ENCODE measurements at regions not wholly inside any gene's neighbourhood (a gene's known extent, or its start where the extent isn't known, plus 50 kb on each side); places are given as distances from the start of the nearest gene placed in this dataset.

- TF ChIP-seq, protein P1, sequence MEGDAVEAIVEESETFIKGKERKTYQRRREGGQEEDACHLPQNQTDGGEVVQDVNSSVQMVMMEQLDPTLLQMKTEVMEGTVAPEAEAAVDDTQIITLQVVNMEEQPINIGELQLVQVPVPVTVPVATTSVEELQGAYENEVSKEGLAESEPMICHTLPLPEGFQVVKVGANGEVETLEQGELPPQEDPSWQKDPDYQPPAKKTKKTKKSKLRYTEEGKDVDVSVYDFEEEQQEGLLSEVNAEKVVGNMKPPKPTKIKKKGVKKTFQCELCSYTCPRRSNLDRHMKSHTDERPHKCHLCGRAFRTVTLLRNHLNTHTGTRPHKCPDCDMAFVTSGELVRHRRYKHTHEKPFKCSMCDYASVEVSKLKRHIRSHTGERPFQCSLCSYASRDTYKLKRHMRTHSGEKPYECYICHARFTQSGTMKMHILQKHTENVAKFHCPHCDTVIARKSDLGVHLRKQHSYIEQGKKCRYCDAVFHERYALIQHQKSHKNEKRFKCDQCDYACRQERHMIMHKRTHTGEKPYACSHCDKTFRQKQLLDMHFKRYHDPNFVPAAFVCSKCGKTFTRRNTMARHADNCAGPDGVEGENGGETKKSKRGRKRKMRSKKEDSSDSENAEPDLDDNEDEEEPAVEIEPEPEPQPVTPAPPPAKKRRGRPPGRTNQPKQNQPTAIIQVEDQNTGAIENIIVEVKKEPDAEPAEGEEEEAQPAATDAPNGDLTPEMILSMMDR (IDR thresholded peaks at IDR 0.05): no peak
Measured at GRCh38 chr5:143492783-143493182, 89.3 kb upstream of the NR3C1 start.

DNA sequence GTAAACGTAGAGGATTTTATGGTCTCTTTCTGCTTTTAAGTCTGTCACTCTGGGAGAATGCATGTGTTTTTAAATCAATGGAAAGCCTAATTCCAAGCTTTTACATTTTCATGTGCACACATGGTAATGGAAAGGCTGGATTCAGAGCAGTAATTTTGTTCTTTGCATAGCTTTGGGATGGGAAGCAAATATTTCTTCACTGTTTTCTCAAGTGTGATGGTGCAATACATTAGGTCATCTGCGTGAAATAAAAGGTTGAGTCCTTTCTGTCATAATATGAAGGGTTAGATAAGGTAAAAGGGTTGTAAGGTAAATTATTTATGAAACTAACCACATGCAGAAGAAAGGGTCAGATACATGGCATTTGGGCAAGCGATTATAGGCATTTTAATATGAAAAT, 88.2 kb upstream of the NR3C1 start:
- H3K9me3 Mint-ChIP-seq (ENCODE audit: low read depth): peaks cover 4% of the 10 kb centered on the region
- no peak overlapping the region for H3K27ac Mint-ChIP-seq (ENCODE audit: unreplicated experiment)
- H3K4me1 Mint-ChIP-seq (ENCODE audit: low read depth): peaks cover 27% of the 10 kb centered on the region
- no peaks in the 10 kb centered on the region for H3K36me3 Mint-ChIP-seq (ENCODE audit: low read depth)
- H3K4me3 Mint-ChIP-seq (ENCODE audit: unreplicated experiment): no peak overlapping the region
- TF ChIP-seq, protein P1 (IDR thresholded peaks at IDR 0.05): no peak
- no peak for DNase-seq (ENCODE audit: low spot score)
- no peaks in the 10 kb centered on the region for H3K27me3 Mint-ChIP-seq (ENCODE audit: low read depth)

More at GRCh38 chr5:143492783-143493182, 89.3 kb upstream of the NR3C1 start:
- no peaks in the 10 kb centered on the region for H3K36me3 Mint-ChIP-seq (ENCODE audit: low read depth)
- H3K27me3 Mint-ChIP-seq (ENCODE audit: low read depth): no peaks in the 10 kb centered on the region
- H3K4me1 Mint-ChIP-seq (ENCODE audit: low read depth): peaks cover 31% of the 10 kb centered on the region
- H3K4me3 Mint-ChIP-seq (ENCODE audit: unreplicated experiment): no peak overlapping the region
- peaks cover 4% of the 10 kb centered on the region for H3K9me3 Mint-ChIP-seq (ENCODE audit: low read depth)
- H3K27ac Mint-ChIP-seq (ENCODE audit: unreplicated experiment): no peak overlapping the region
- no peak for DNase-seq (ENCODE audit: low spot score)

DNA sequence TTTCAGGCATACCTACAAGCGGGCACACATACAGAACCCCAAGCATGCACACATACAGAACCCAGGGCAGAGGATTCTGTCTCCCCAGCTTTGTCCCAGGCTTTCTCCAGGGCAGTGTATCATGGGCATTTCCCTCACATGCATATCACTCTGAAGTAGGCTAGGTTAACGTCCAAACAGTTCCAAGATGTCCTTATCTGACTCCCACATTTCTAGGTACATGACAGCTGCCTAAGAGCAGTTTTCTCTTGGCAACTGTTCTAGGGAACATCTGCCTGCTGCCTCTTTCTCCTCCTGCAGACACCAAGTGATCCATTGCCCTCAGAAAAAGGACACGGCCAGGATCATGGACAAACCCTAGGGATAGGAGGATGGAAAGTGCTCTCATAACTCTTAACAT, 84.9 kb upstream of the NR3C1 start:
- DNase-seq (ENCODE audit: low spot score): no peak
- TF ChIP-seq, protein P1 (IDR thresholded peaks at IDR 0.05): no peak
- H3K27me3 Mint-ChIP-seq (ENCODE audit: low read depth): no peaks in the 10 kb centered on the region
- H3K4me3 Mint-ChIP-seq (ENCODE audit: unreplicated experiment): no peak overlapping the region
- no peak overlapping the region for H3K27ac Mint-ChIP-seq (ENCODE audit: unreplicated experiment)
- no peaks in the 10 kb centered on the region for H3K36me3 Mint-ChIP-seq (ENCODE audit: low read depth)
- peaks cover 4% of the 10 kb centered on the region for H3K9me3 Mint-ChIP-seq (ENCODE audit: low read depth)
- H3K4me1 Mint-ChIP-seq (ENCODE audit: low read depth): peaks cover 10% of the 10 kb centered on the region

- Mint-ChIP-seq H3K4me3 (ENCODE audit: unreplicated experiment) (no peak overlapping the region), H3K27me3 (ENCODE audit: low read depth) (no peaks in the 10 kb centered on the region), H3K4me1 (ENCODE audit: low read depth) (peaks cover 15% of the 10 kb centered on the region), H3K27ac (ENCODE audit: unreplicated experiment) (no peak overlapping the region), H3K36me3 (ENCODE audit: low read depth) (no peaks in the 10 kb centered on the region), H3K9me3 (ENCODE audit: low read depth) (no peaks in the 10 kb centered on the region)
- DNase-seq (ENCODE audit: low spot score): no peak
- TF ChIP-seq, protein P1 (IDR thresholded peaks at IDR 0.05): no peak
Measured at GRCh38 chr5:143484601-143485000, 81.1 kb upstream of the NR3C1 start.

- peaks cover 15% of the 10 kb centered on the region for H3K4me1 Mint-ChIP-seq (ENCODE audit: low read depth)
- H3K27ac Mint-ChIP-seq (ENCODE audit: unreplicated experiment): no peak overlapping the region
- H3K9me3 Mint-ChIP-seq (ENCODE audit: low read depth): no peaks in the 10 kb centered on the region
- TF ChIP-seq, protein P1 (IDR thresholded peaks at IDR 0.05): no peak
- DNase-seq (ENCODE audit: low spot score): no peak
- no peaks in the 10 kb centered on the region for H3K27me3 Mint-ChIP-seq (ENCODE audit: low read depth)
- no peaks in the 10 kb centered on the region for H3K36me3 Mint-ChIP-seq (ENCODE audit: low read depth)
- H3K4me3 Mint-ChIP-seq (ENCODE audit: unreplicated experiment): no peak overlapping the region
Measured at GRCh38 chr5:143481697-143482531, 78.4 kb upstream of the NR3C1 start.

Data from chondrocyte (in vitro differentiated cells).